ENCODE measurements at regions not wholly inside any gene's neighbourhood (a gene's known extent, or its start where the extent isn't known, plus 50 kb on each side); places are given as distances from the start of the nearest gene placed in this dataset.

GRCh38 chr2:82169379-82169778, 1864.8 kb upstream of the LRRTM1 start:
- Histone ChIP-seq H3K9me3 (ENCODE audit: control insufficient read depth, insufficient read depth, low read length) (no peaks in the 10 kb centered on the region), H4K20me1 (ENCODE audit: control insufficient read depth, insufficient read depth, low read depth, low read length) (no peaks in the 10 kb centered on the region), H3K4me3 (ENCODE audit: low read length) (no peak overlapping the region), H3K27me3 (ENCODE audit: control insufficient read depth, low read length) (no peaks in the 10 kb centered on the region), H3K79me2 (ENCODE audit: control insufficient read depth, low read length) (no peaks in the 10 kb centered on the region), H3F3A (ENCODE audit: control insufficient read depth, insufficient read depth) (no peaks in the 10 kb centered on the region), H3K9me2 (replicated peaks; ENCODE audit: control insufficient read depth, low read length) (no peaks in the 10 kb centered on the region), H3K4me2 (ENCODE audit: low read length) (no peak overlapping the region), H3K27ac (ENCODE audit: low read depth, low read length) (no peak overlapping the region), H3K4me1 (ENCODE audit: control insufficient read depth, low read length) (no peaks in the 10 kb centered on the region), H3K36me3 (ENCODE audit: control insufficient read depth, low read length) (no peaks in the 10 kb centered on the region)
- TF ChIP-seq CTCF (IDR thresholded peaks at IDR 0.05; ENCODE audit: low read depth, low read length, poor library complexity, severe bottlenecking) (no peak), EZH2phosphoT487 (IDR thresholded peaks at IDR 0.05; ENCODE audit: borderline replicate concordance, low read length) (no peak)

GRCh38 chr2:82165377-82165776, 1860.8 kb upstream of the LRRTM1 start:
- H3K9me3 ChIP-seq (ENCODE audit: control insufficient read depth, insufficient read depth, low read length): no peaks in the 10 kb centered on the region
- no peak for TF ChIP-seq EZH2phosphoT487 (IDR thresholded peaks at IDR 0.05; ENCODE audit: borderline replicate concordance, low read length)
- TF ChIP-seq CTCF (IDR thresholded peaks at IDR 0.05; ENCODE audit: low read depth, low read length, poor library complexity, severe bottlenecking): no peak
- H3K79me2 ChIP-seq (ENCODE audit: control insufficient read depth, low read length): no peaks in the 10 kb centered on the region
- H3K4me2 ChIP-seq (ENCODE audit: low read length): no peak overlapping the region
- H3K36me3 ChIP-seq (ENCODE audit: control insufficient read depth, low read length): no peaks in the 10 kb centered on the region
- H4K20me1 ChIP-seq (ENCODE audit: control insufficient read depth, insufficient read depth, low read depth, low read length): no peaks in the 10 kb centered on the region
- H3K4me1 ChIP-seq (ENCODE audit: control insufficient read depth, low read length): no peaks in the 10 kb centered on the region
- no peak overlapping the region for H3K27ac ChIP-seq (ENCODE audit: low read depth, low read length)
- no peak overlapping the region for H3K4me3 ChIP-seq (ENCODE audit: low read length)
- no peaks in the 10 kb centered on the region for H3K27me3 ChIP-seq (ENCODE audit: control insufficient read depth, low read length)
- H3K9me2 ChIP-seq (replicated peaks; ENCODE audit: control insufficient read depth, low read length): no peaks in the 10 kb centered on the region
- no peaks in the 10 kb centered on the region for H3F3A ChIP-seq (ENCODE audit: control insufficient read depth, insufficient read depth)

- Histone ChIP-seq H3F3A (ENCODE audit: control insufficient read depth, insufficient read depth) (no peaks in the 10 kb centered on the region), H3K9me2 (replicated peaks; ENCODE audit: control insufficient read depth, low read length) (no peaks in the 10 kb centered on the region), H4K20me1 (ENCODE audit: control insufficient read depth, insufficient read depth, low read depth, low read length) (no peaks in the 10 kb centered on the region), H3K9me3 (ENCODE audit: control insufficient read depth, insufficient read depth, low read length) (no peaks in the 10 kb centered on the region), H3K36me3 (ENCODE audit: control insufficient read depth, low read length) (no peaks in the 10 kb centered on the region), H3K79me2 (ENCODE audit: control insufficient read depth, low read length) (no peaks in the 10 kb centered on the region), H3K4me1 (ENCODE audit: control insufficient read depth, low read length) (no peaks in the 10 kb centered on the region), H3K27ac (ENCODE audit: low read depth, low read length) (no peak overlapping the region), H3K4me2 (ENCODE audit: low read length) (no peak overlapping the region), H3K27me3 (ENCODE audit: control insufficient read depth, low read length) (no peaks in the 10 kb centered on the region), H3K4me3 (ENCODE audit: low read length) (no peak overlapping the region)
- TF ChIP-seq EZH2phosphoT487 (IDR thresholded peaks at IDR 0.05; ENCODE audit: borderline replicate concordance, low read length) (no peak), CTCF (IDR thresholded peaks at IDR 0.05; ENCODE audit: low read depth, low read length, poor library complexity, severe bottlenecking) (no peak)
Observed at GRCh38 chr2:82158150-82158549, 1853.6 kb upstream of the LRRTM1 start.

GRCh38 chr2:82155469-82155868, 1850.9 kb upstream of the LRRTM1 start:
- H3K36me3 ChIP-seq (ENCODE audit: control insufficient read depth, low read length): no peaks in the 10 kb centered on the region
- TF ChIP-seq EZH2phosphoT487 (IDR thresholded peaks at IDR 0.05; ENCODE audit: borderline replicate concordance, low read length): no peak
- TF ChIP-seq CTCF (IDR thresholded peaks at IDR 0.05; ENCODE audit: low read depth, low read length, poor library complexity, severe bottlenecking): no peak
- no peaks in the 10 kb centered on the region for H3K9me3 ChIP-seq (ENCODE audit: control insufficient read depth, insufficient read depth, low read length)

More at GRCh38 chr2:82155469-82155868, 1850.9 kb upstream of the LRRTM1 start:
- Histone ChIP-seq H3K4me1 (ENCODE audit: control insufficient read depth, low read length) (no peaks in the 10 kb centered on the region), H3K79me2 (ENCODE audit: control insufficient read depth, low read length) (no peaks in the 10 kb centered on the region), H4K20me1 (ENCODE audit: control insufficient read depth, insufficient read depth, low read depth, low read length) (no peaks in the 10 kb centered on the region), H3K9me2 (replicated peaks; ENCODE audit: control insufficient read depth, low read length) (no peaks in the 10 kb centered on the region), H3K4me2 (ENCODE audit: low read length) (no peak overlapping the region), H3K27me3 (ENCODE audit: control insufficient read depth, low read length) (no peaks in the 10 kb centered on the region), H3F3A (ENCODE audit: control insufficient read depth, insufficient read depth) (no peaks in the 10 kb centered on the region), H3K27ac (ENCODE audit: low read depth, low read length) (no peak overlapping the region), H3K4me3 (ENCODE audit: low read length) (no peak overlapping the region)

Data from DOHH2 (cell line).